HCT116 (cell line): ENCODE measurements at regions not wholly inside any gene's neighbourhood (a gene's known extent, or its start where the extent isn't known, plus 50 kb on each side); places are given as distances from the start of the nearest gene placed in this dataset.

Experiments used
- CTCF ChIP-seq, 3 experiments: fragments of 200-600 bp in 1 of 3; sonication (generic) in 1 of 3; IDR thresholded peaks in 2 of 3; conservative IDR thresholded peaks in 1 of 3; 2 replicates each; pipeline ENCODE4 v1.5.1; 2012 to 2017; ENCODE audit warnings: low read depth in 2 of 3, low read length in 2 of 3, antibody characterized with exemption in 1 of 3, borderline replicate concordance in 1 of 3, control low read depth in 1 of 3, mild to moderate bottlenecking in 1 of 3, mixed read lengths in 1 of 3, mixed run types in 1 of 3, moderate library complexity in 1 of 3; ENCODE audit not compliant: insufficient read depth in 1 of 3
- POLR2A ChIP-seq: IDR thresholded peaks from 2 replicates; pipeline ENCODE4 v1.7.0; 2011; ENCODE audit warnings: borderline replicate concordance; ENCODE audit not compliant: insufficient read depth, insufficient read length; ENCODE audit errors: extremely low read depth
- SRF ChIP-seq: IDR thresholded peaks from 2 replicates; pipeline ENCODE4 v1.6.1; 2012; ENCODE audit warnings: low read depth
- YY1 ChIP-seq: IDR thresholded peaks from 2 replicates; pipeline ENCODE4 v1.6.1; 2011; ENCODE audit warnings: low read length, low read depth, moderate library complexity, mild to moderate bottlenecking; ENCODE audit not compliant: insufficient replicate concordance; ENCODE audit errors: extremely low read depth
- ZFX ChIP-seq: fragments of 450-650 bp; IDR thresholded peaks from 2 replicates; pipeline ENCODE4 v1.6.1; 2017

DNA sequence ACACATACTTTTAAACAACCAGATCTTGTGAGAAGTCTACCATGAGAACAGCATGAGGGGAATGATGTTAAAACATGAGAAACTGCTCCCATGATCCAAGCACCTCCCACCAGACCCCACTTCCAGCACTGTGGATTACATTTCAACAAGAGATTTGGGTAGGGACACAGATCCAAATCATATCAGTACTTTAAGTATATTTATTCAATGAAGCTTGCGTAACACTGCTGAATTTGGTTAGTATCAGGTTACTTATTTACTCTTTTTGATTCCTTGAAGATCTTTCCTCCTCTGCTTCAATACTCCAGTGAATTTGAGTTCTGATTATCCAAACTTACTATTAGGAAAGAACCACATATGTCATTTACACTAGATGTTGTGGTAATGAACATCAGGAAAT, 418.6 kb downstream of the PIK3C3 start:
- TF ChIP-seq CTCF (IDR thresholded peaks at IDR 0.05 in 2 of 3, conservative IDR thresholded peaks at IDR 0.05 in 1 of 3; ENCODE audit: borderline replicate concordance in 1 of 3, insufficient read depth in 1 of 3, low read depth in 2 of 3, low read length in 2 of 3) = no peak
- TF ChIP-seq POLR2A = no peak
- no peak for TF ChIP-seq ZFX
- TF ChIP-seq YY1 = no peak
- TF ChIP-seq SRF = no peak
